ENCODE measurements at regions not wholly inside any gene's neighbourhood (a gene's known extent, or its start where the extent isn't known, plus 50 kb on each side); places are given as distances from the start of the nearest gene placed in this dataset.
"Not testable (repeated sequence)": the region's sequence is repeated elsewhere in the genome, so short reads cannot be mapped to it uniquely, and the experiment has no call there.

DNA sequence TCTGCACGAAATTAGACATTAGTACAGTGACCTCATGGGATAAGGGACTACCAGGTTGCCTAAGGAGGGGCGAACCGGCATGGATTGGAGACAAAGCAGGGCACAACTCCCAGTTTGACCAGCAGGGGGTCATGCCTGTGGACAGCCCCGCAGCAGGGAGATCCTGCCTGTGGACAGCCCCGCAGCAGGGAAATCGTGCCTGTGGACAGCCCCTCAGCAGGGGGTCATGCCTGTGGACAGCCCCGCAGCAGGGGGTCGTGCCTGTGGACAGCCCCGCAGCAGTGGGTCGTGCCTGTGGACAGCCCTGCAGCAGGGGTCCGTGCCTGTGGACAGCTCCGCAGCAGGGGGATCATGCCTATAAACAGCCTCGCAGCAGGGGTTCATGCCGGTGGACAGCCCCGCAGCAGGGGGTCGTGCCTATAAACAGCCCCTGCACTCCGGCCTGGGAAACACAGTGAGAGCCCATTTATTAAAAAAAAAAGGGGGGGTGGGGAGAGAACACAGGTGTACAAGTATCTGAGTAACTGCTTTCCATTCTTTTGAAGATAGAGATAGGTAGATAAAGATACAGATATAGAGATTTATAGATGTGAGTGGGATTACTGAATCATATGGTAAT lies 176.5 kb downstream of the FOXD4L6 start:
- TF ChIP-seq POLR2A (IDR thresholded peaks at IDR 0.05): not testable (repeated sequence)
- TF ChIP-seq, protein P1, sequence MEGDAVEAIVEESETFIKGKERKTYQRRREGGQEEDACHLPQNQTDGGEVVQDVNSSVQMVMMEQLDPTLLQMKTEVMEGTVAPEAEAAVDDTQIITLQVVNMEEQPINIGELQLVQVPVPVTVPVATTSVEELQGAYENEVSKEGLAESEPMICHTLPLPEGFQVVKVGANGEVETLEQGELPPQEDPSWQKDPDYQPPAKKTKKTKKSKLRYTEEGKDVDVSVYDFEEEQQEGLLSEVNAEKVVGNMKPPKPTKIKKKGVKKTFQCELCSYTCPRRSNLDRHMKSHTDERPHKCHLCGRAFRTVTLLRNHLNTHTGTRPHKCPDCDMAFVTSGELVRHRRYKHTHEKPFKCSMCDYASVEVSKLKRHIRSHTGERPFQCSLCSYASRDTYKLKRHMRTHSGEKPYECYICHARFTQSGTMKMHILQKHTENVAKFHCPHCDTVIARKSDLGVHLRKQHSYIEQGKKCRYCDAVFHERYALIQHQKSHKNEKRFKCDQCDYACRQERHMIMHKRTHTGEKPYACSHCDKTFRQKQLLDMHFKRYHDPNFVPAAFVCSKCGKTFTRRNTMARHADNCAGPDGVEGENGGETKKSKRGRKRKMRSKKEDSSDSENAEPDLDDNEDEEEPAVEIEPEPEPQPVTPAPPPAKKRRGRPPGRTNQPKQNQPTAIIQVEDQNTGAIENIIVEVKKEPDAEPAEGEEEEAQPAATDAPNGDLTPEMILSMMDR (IDR thresholded peaks at IDR 0.05): not testable (repeated sequence)

Data from sigmoid colon (tissue), 3 donors.